H9 (cell line): ENCODE measurements at regions not wholly inside any gene's neighbourhood (a gene's known extent, or its start where the extent isn't known, plus 50 kb on each side); places are given as distances from the start of the nearest gene placed in this dataset.
"Not testable (repeated sequence)": the region's sequence is repeated elsewhere in the genome, so short reads cannot be mapped to it uniquely, and the experiment has no call there.

Experiments
- DNase-seq: peaks from one replicate; pipeline ENCODE4 v3.0.0-alpha.2; 2017
- H2AFZ ChIP-seq: one replicate; pipeline ENCODE4 v1.6.1; 2013; ENCODE audit warnings: mild to moderate bottlenecking, low read length, control low read depth, moderate library complexity
- H2AK5ac ChIP-seq: 2 replicates; pipeline ENCODE4 v1.6.1; 2013; ENCODE audit warnings: low read length, control low read depth, mixed read lengths; ENCODE audit not compliant: insufficient read length
- H2BK120ac ChIP-seq: one replicate; pipeline ENCODE4 v1.6.1; 2013; ENCODE audit warnings: low read depth, mild to moderate bottlenecking, low read length, control low read depth, inconsistent platforms; ENCODE audit not compliant: poor library complexity, severe bottlenecking
- H2BK12ac ChIP-seq: 2 replicates; pipeline ENCODE4 v1.6.1; 2013; ENCODE audit warnings: low read length, control low read depth, mixed read lengths, low read depth; ENCODE audit not compliant: insufficient read length
- H2BK15ac ChIP-seq: 2 replicates; pipeline ENCODE4 v1.6.1; 2013; ENCODE audit warnings: low read depth, low read length, control low read depth
- H2BK20ac ChIP-seq: one replicate; pipeline ENCODE4 v1.6.1; 2013; ENCODE audit warnings: low read depth, mild to moderate bottlenecking, low read length, control low read depth, inconsistent platforms; ENCODE audit not compliant: poor library complexity, severe bottlenecking
- H2BK5ac ChIP-seq: 2 replicates; pipeline ENCODE4 v1.6.1; 2013; ENCODE audit warnings: low read length, control low read depth, mixed read lengths; ENCODE audit not compliant: insufficient read length
- H3K14ac ChIP-seq: 2 replicates; pipeline ENCODE4 v1.6.1; 2013; ENCODE audit warnings: low read length, control low read depth; ENCODE audit not compliant: insufficient read depth
- H3K18ac ChIP-seq: 2 replicates; pipeline ENCODE4 v1.6.1; 2013; ENCODE audit warnings: low read depth, mild to moderate bottlenecking, mixed read lengths, low read length, control low read depth; ENCODE audit not compliant: insufficient read length
- H3K23ac ChIP-seq: 2 replicates; pipeline ENCODE4 v1.6.1; 2013; ENCODE audit warnings: low read length, control low read depth, mixed read lengths, low read depth; ENCODE audit not compliant: insufficient read length
- H3K23me2 ChIP-seq: 2 replicates; pipeline ENCODE4 v1.6.1; 2013; ENCODE audit warnings: low read depth, mild to moderate bottlenecking, mixed read lengths, low read length, control low read depth; ENCODE audit not compliant: insufficient read length, poor library complexity, severe bottlenecking
- H3K27ac ChIP-seq: 2 replicates; pipeline ENCODE4 v1.5.1; 2013; ENCODE audit warnings: low read length, control low read depth, mixed read lengths, low read depth; ENCODE audit not compliant: insufficient read length
- H3K27me3 ChIP-seq: 2 replicates; pipeline ENCODE4 v1.6.1; 2013; ENCODE audit warnings: low read length, control low read depth, inconsistent platforms; ENCODE audit not compliant: insufficient read depth
- H3K4ac ChIP-seq: 2 replicates; pipeline ENCODE4 v1.6.1; 2013; ENCODE audit warnings: low read depth, mild to moderate bottlenecking, control low read depth, inconsistent platforms, low read length, moderate library complexity
- H3K4me1 ChIP-seq: 2 replicates; pipeline ENCODE4 v1.6.1; 2013; ENCODE audit warnings: low read length, control low read depth, inconsistent platforms; ENCODE audit not compliant: insufficient read depth
- H3K4me2 ChIP-seq: 2 replicates; pipeline ENCODE4 v1.6.1; 2013; ENCODE audit warnings: low read length, control low read depth, mixed read lengths; ENCODE audit not compliant: insufficient read length, insufficient read depth
- H3K56ac ChIP-seq: 2 replicates; pipeline ENCODE4 v1.6.1; 2013; ENCODE audit warnings: low read depth, mild to moderate bottlenecking, mixed read lengths, low read length, control low read depth; ENCODE audit not compliant: insufficient read length
- H3K79me1 ChIP-seq: 2 replicates; pipeline ENCODE4 v1.6.1; 2013; ENCODE audit warnings: low read depth, mild to moderate bottlenecking, moderate library complexity, low read length, control low read depth, inconsistent platforms; ENCODE audit not compliant: insufficient read depth, poor library complexity, severe bottlenecking
- H3K79me2 ChIP-seq: 2 replicates; pipeline ENCODE4 v1.6.1; 2013; ENCODE audit warnings: low read length, control low read depth, inconsistent platforms; ENCODE audit not compliant: insufficient read depth
- H3K9ac ChIP-seq: 2 replicates; pipeline ENCODE4 v1.6.1; 2013; ENCODE audit warnings: low read length, control low read depth, mixed read lengths; ENCODE audit not compliant: insufficient read length; ENCODE audit errors: extremely low read depth
- H3K9me3 ChIP-seq: one replicate; pipeline ENCODE4 v1.6.1; 2013; ENCODE audit warnings: low read depth, low read length, inconsistent platforms; ENCODE audit not compliant: control insufficient read depth
- H3T11ph ChIP-seq: one replicate; pipeline ENCODE4 v1.6.1; 2013; ENCODE audit warnings: mild to moderate bottlenecking, low read length, control low read depth, inconsistent platforms
- H4K20me1 ChIP-seq: one replicate; pipeline ENCODE4 v1.6.1; 2013; ENCODE audit not compliant: control insufficient read depth, insufficient read length, insufficient read depth
- H4K5ac ChIP-seq: 2 replicates; pipeline ENCODE4 v1.6.1; 2013; ENCODE audit warnings: low read depth, mild to moderate bottlenecking, mixed read lengths, low read length, control low read depth; ENCODE audit not compliant: insufficient read length
- H4K8ac ChIP-seq: replicated peaks from 2 replicates; pipeline ENCODE4 v1.6.1; 2013; ENCODE audit warnings: low read length, control low read depth, mixed read lengths, low read depth; ENCODE audit not compliant: insufficient read length
- H4K91ac ChIP-seq: 2 replicates; pipeline ENCODE4 v1.6.1; 2013; ENCODE audit warnings: low read depth, mild to moderate bottlenecking, moderate library complexity, mixed read lengths, low read length, control low read depth; ENCODE audit not compliant: insufficient read length
- H3K27ac Mint-ChIP-seq, 3 experiments: 2 replicates in 2 of 3; 3 replicates in 1 of 3; pipeline ENCODE4 v1.8.0; 2020 to 2021; ENCODE audit warnings: mixed read lengths in 3 of 3, mild to moderate bottlenecking in 1 of 3, moderate library complexity in 1 of 3
- H3K27me3 Mint-ChIP-seq: 2 replicates; pipeline ENCODE4 v1.8.0; 2021; ENCODE audit warnings: low read depth, mild to moderate bottlenecking, moderate library complexity, mixed read lengths
- H3K36me3 Mint-ChIP-seq, 3 experiments: 2 replicates in 2 of 3; 3 replicates in 1 of 3; pipeline ENCODE4 v1.8.0; 2020 to 2021; ENCODE audit warnings: low read depth in 3 of 3, mixed read lengths in 3 of 3; ENCODE audit not compliant: insufficient read depth in 1 of 3
- H3K4me1 Mint-ChIP-seq, 2 experiments: 2 replicates each; pipeline ENCODE4 v1.8.0; 2020; ENCODE audit warnings: mixed read lengths in 2 of 2
- H3K4me3 Mint-ChIP-seq, 2 experiments: 2 replicates in 1 of 2; 3 replicates in 1 of 2; pipeline ENCODE4 v1.8.0; 2020 to 2021; ENCODE audit warnings: mild to moderate bottlenecking in 2 of 2, mixed read lengths in 2 of 2, moderate library complexity in 1 of 2
- H3K9me3 Mint-ChIP-seq, 2 experiments: 2 replicates in 1 of 2; 3 replicates in 1 of 2; pipeline ENCODE4 v1.8.0; 2020; ENCODE audit warnings: mild to moderate bottlenecking in 2 of 2, mixed read lengths in 2 of 2, moderate library complexity in 1 of 2
- CTCF ChIP-seq: fragments of 200-600 bp; sonication (generic); conservative IDR thresholded peaks from 3 replicates; pipeline ENCODE4 v1.8.0; 2021; ENCODE audit warnings: antibody characterized with exemption, mild to moderate bottlenecking
- WGBS: extraction: QIAGEN DNeasy Blood & Tissue Kit; methylation state at CpG from one replicate; pipeline ENCODE4 v1.1.7; 2013; ENCODE audit warnings: missing lambda C conversion rate, low lambda C conversion rate, mixed read lengths; ENCODE audit not compliant: insufficient read length; ENCODE audit errors: extremely low coverage; 5-methylcytosine and 5-hydroxymethylcytosine counted together

GRCh38 chr1:83318366-83318765, 680.6 kb downstream of the TTLL7 start:
- Mint-ChIP-seq H3K27me3 (no peaks in the 10 kb centered on the region), H3K4me3 (no peak overlapping the region)
- WGBS, result no CpG with 5 or more reads among the region's 2 CpGs

GRCh38 chr1:83315446-83315845, 683.5 kb downstream of the TTLL7 start:
- not testable (repeated sequence) for H4K20me1 ChIP-seq, H3K36me3 Mint-ChIP-seq, H3K27me3 ChIP-seq, H2AK5ac ChIP-seq, H3K4me1 ChIP-seq, H3T11ph ChIP-seq, H3K79me1 ChIP-seq, H3K23me2 ChIP-seq, H3K9me3 Mint-ChIP-seq, H2BK20ac ChIP-seq, H3K79me2 ChIP-seq, H3K4me2 ChIP-seq, H3K4ac ChIP-seq, DNase-seq, H3K9ac ChIP-seq, H4K5ac ChIP-seq, H3K18ac ChIP-seq, H3K4me1 Mint-ChIP-seq, H3K27ac Mint-ChIP-seq, H3K9me3 ChIP-seq, H3K23ac ChIP-seq, H2BK120ac ChIP-seq, H3K27me3 Mint-ChIP-seq, H2BK5ac ChIP-seq, H4K91ac ChIP-seq, H3K14ac ChIP-seq, H2AFZ ChIP-seq, H4K8ac ChIP-seq, H2BK15ac ChIP-seq, H2BK12ac ChIP-seq, H3K4me3 Mint-ChIP-seq, H3K56ac ChIP-seq, H3K27ac ChIP-seq
- no CpG with 5 or more reads among the region's 1 CpG for WGBS

More at GRCh38 chr1:83318366-83318765, 680.6 kb downstream of the TTLL7 start:
- H3K27me3 ChIP-seq, result no peaks in the 10 kb centered on the region
- H4K5ac ChIP-seq, result no peak overlapping the region
- no peak overlapping the region for H3K4me2 ChIP-seq
- no peak overlapping the region for H3K27ac Mint-ChIP-seq
- no peak overlapping the region for H2BK120ac ChIP-seq
- H3K23ac ChIP-seq, result no peak overlapping the region
- H3K79me1 ChIP-seq, result no peaks in the 10 kb centered on the region
- H3K36me3 Mint-ChIP-seq, result no peaks in the 10 kb centered on the region
- H3K18ac ChIP-seq, result no peak overlapping the region
- no peaks in the 10 kb centered on the region for H3K4me1 ChIP-seq
- no peak overlapping the region for H2AK5ac ChIP-seq
- no peak overlapping the region for H3K9ac ChIP-seq
- no peak overlapping the region for H3K4ac ChIP-seq
- H3K56ac ChIP-seq, result no peak overlapping the region
- H3K9me3 ChIP-seq, result no peaks in the 10 kb centered on the region
- H2BK5ac ChIP-seq, result no peak overlapping the region
- H4K20me1 ChIP-seq, result no peaks in the 10 kb centered on the region
- no peak overlapping the region for H2BK20ac ChIP-seq
- no peak overlapping the region for H2BK15ac ChIP-seq
- no peak overlapping the region for H3K27ac ChIP-seq
- TF ChIP-seq CTCF, result no peak
- H3K79me2 ChIP-seq, result no peaks in the 10 kb centered on the region
- no peaks in the 10 kb centered on the region for H3K4me1 Mint-ChIP-seq
- H4K8ac ChIP-seq, result no peak overlapping the region
- H3K23me2 ChIP-seq, result no peaks in the 10 kb centered on the region
- no peak for DNase-seq
- no peak overlapping the region for H2AFZ ChIP-seq
- no peak overlapping the region for H4K91ac ChIP-seq
- H3K14ac ChIP-seq, result no peak overlapping the region
- no peak overlapping the region for H3T11ph ChIP-seq
- peaks cover 1 to 3% of the 10 kb centered on the region in 2 experiments; a peak in 2 of 5 replicates for H3K9me3 Mint-ChIP-seq
- no peak overlapping the region for H2BK12ac ChIP-seq
